ENCODE measurements at regions not wholly inside any gene's neighbourhood (a gene's known extent, or its start where the extent isn't known, plus 50 kb on each side); places are given as distances from the start of the nearest gene placed in this dataset.
A peak's percentile ranks its signal among the peaks of the same experiment; 100 is the strongest.

DNA sequence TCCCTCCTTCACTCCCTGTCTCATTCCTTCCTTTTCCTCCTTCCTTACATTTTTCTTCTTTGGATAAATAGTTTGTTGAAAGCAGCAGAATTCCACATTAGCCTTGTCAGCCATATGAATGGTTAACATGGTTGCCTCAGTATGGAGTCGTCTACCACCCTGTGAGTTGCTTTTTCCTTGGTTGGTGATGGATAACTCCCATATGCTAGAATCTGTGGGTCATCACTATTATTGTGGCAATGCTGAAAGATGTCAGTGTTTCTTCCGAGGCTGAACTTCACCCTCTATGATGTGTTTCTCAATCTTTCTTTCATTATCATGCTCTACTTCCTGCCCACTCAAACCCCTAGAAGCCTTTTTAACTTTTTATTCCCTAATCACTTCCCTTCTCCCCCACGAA is 481.8 kb upstream of the KCNMB2 start:
- DNase-seq (ENCODE audit: low read depth in 2 of 2): no peak

GRCh38 chr3:178055939-178056338 is 480.3 kb upstream of the KCNMB2 start:
- no peak for DNase-seq (ENCODE audit: low read depth in 2 of 2)

- DNase-seq (ENCODE audit: low read depth in 2 of 2): no peak
These were observed 479.4 kb upstream of the KCNMB2 start for GRCh38 chr3:178056868-178057267.

DNA sequence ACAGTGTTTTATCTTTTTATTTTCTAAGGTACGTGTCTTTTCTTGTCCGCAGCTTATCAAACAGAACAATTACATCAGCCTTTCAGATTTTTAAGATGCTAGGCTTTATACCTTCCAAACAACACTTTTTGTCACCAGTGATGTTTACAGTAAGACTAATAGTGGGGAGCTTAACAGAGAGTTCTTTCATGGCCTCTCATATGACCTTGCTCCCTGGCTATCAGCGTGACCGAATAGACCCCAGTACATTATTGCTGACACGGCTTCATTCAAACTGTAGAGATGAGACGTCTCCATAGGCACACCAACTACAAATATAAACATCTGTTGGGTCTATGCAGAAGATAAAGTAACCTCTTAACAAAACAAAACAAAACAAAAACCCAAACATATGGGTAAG is 477.6 kb upstream of the KCNMB2 start:
- no peak for DNase-seq (ENCODE audit: low read depth in 2 of 2)

DNA sequence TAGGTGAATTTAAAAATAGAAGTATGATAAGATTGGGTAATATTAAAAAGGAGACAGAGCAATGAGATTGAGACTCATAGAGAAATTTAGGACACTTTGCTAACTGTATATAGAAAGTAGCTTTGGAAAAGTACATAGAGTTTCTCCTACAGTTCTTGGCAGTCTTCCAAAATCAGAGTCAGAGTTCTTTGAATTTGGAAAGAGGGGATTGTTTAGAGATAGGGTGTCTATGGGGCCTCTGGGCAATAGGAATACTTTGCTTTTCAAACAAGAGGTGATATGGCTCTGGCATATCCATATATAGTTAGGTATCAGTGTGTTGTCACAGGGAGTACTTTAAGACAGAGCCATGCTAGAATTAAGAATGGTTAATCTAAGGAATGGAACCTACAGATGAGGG is 477.1 kb upstream of the KCNMB2 start:
- DNase-seq (ENCODE audit: low read depth in 2 of 2): no peak

- DNase-seq (ENCODE audit: low read depth in 2 of 2): no peak
These were observed 476.4 kb upstream of the KCNMB2 start for GRCh38 chr3:178059836-178060235.

DNA sequence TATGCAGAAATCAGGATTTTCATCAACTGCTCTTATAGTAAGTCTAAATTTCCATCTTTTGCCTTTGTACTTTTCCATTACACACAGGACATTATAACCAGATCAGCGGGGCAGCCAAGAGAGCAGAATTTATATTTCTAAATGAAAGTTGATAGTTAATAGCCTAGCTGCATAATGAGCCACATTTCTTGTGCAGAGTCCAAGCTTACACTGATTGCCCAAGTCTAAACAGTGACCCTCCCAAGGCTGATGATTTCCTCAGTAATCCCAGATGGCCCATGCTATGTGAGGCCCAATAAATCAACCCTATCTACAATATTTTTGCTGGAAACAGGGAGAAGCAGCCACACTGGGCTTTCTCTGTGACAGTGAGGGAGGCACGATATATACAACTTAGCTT is 475.8 kb upstream of the KCNMB2 start:
- DNase-seq (ENCODE audit: low read depth in 2 of 2): peak; percentile 47 to 53

DNA sequence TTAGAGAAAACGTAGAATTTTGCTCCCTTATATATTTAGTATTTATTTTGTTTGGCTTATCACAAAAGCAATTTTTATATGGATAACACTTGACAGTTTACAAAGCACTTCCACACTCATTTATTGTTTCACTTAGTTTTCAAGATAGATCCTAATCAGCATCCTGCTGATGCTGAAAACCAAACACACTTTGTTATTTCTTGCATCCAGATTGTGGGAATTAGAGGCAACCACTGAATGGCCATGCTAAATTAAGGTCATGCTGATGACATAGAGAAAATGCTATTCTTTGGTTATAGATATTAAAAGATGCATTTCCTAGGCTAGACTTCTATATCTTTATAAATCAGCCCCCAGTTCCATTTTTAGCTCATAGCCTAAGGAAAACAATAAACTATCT is 474.1 kb upstream of the KCNMB2 start:
- no peak for DNase-seq (ENCODE audit: low read depth in 2 of 2)

- no peak for DNase-seq (ENCODE audit: low read depth in 2 of 2)
These were observed 472.8 kb upstream of the KCNMB2 start for GRCh38 chr3:178063461-178063860.

GRCh38 chr3:178067721-178068120 is 468.5 kb upstream of the KCNMB2 start:
- no peak for DNase-seq (ENCODE audit: low read depth in 2 of 2)

DNA sequence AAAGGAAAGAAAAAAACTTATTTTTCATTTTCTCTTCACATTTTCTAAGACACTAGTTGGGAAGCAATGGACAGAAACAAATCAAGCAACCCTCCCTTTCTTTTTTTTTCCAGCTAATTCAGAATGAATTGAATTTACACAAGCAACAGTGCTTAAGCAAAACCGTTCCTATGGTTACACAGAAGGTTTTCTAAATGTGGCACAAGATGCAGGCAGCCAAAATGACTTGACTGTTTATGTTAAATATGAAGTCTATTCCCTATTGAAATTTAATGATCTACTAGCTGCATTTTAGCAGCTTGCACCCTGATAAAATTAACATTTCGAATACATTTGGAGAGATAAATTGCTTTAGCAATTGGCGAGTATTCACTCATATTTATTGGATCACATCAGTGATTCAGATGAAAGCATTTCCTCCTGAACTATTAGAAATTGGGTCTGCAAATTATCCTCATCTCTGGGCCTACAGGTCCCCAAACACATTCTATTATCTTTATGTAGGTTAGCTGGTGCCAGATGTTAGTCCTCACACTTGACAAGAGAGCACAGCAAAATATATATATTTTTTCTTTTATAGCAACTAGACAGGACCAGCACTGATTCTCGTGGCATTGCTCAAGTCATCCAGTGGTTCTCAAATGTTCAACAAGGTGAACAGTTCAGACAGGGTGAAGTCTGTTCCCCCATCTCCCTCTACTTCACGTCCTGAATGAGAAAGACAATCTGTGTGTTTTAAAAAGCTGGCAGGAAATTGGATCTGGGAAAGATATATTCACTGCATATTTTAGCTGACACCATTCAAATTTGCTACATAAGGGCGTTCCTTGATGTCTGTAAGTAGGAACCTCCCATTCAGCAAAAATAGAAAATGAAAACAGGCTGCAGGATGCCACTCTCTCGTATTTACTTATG is 463.6 kb upstream of the KCNMB2 start:
- DNase-seq (ENCODE audit: low read depth in 2 of 2): no peak

GRCh38 chr3:178073366-178073765 is 462.9 kb upstream of the KCNMB2 start:
- no peak for DNase-seq (ENCODE audit: low read depth in 2 of 2)

GRCh38 chr3:178075344-178075743 is 460.9 kb upstream of the KCNMB2 start:
- DNase-seq (ENCODE audit: low read depth in 2 of 2): no peak

DNA sequence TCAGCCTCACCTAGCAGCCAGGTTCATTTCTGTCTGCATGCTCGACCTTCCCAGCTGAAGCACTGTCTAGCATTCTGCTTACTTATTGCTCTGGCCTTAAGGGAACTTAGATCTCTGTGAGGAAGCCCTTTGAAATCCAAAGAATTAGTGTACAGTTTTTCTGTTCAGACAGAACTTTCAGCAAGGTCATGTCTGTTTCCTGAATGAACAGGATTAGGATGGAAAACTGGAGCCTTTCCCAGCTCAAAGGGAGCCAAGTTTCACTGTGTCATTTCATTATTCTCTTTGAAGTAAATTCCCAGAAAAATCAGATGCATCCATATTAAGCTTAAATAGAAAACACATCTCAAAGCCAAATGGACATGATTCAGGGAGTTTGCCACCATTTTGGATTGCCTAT is 457.3 kb upstream of the KCNMB2 start:
- peak; percentile 53 to 64 for DNase-seq (ENCODE audit: low read depth in 2 of 2)

- DNase-seq (ENCODE audit: low read depth in 2 of 2): no peak
These were observed 456.3 kb upstream of the KCNMB2 start for GRCh38 chr3:178079966-178080365.

DNA sequence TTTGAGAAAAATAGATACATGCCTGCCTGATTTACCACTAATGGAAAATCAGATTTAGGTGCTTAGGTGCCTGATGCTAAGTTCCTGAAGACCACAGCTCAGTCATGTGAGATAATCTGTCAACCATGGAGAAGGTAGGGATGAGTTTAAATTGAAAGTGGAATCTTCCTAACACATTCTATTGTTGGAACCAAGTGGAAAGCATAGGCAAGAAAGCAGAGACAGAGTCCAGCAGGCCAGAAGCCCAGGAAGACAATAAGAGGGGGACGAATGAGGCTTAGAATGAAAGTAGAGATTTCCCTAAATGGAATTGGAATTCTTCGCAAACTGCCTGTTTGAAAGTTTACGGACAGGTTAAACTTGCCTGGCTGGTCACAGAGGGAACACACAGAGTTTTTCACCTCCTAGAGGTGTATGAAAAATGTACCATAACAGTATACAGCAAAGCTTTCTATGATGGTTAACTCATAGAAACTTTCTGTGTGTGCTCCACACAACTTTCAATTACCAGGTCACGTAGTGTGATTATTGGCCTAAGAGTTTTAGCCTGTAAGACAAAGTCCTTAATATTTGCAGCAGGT is 453.8 kb upstream of the KCNMB2 start:
- DNase-seq (ENCODE audit: low read depth in 2 of 2): no peak

DNA sequence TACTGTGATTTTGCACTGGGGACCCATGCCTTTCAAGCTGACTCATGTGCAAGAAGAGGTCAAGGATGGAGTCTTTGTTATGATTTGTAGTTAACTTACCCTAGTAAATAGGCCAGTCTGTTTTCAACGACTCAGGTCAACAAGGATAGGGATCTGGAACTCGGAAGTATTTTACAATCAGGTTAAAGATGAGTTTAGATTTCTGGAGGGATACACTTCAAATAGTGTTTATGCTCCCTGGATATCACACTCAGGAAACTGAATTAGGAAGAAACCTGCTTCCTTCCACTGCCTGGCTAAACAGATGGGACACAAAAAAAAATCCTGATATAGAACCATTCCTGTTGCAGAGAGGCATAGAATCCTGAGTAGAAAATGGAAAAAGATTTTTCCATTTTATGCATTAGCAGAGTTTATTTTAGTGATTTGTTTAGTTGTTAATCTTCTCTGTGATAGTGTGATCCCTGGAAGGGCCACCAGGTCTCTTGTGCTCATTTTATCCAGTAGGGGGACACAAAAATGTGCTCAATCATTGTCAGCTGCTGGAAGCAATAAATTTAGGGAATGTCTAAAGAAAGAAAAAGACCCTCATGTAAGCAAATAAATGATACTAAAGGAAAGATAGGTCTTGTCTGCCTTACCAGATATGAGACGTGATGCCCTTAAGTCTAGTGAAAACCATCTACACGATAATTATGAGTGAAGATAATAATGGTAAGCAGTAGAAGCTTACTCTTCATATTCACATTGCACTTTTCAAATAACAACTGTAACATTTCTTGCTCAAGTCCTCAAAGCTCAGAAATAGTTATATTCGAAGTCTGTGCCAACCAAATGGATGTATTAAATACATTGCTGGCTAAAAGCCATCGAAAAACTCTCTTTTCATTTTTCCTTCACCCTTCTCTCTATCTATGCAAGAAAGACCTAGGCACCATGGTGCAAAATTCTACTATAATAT is 452.1 kb upstream of the KCNMB2 start:
- no peak for DNase-seq (ENCODE audit: low read depth in 2 of 2)

DNA sequence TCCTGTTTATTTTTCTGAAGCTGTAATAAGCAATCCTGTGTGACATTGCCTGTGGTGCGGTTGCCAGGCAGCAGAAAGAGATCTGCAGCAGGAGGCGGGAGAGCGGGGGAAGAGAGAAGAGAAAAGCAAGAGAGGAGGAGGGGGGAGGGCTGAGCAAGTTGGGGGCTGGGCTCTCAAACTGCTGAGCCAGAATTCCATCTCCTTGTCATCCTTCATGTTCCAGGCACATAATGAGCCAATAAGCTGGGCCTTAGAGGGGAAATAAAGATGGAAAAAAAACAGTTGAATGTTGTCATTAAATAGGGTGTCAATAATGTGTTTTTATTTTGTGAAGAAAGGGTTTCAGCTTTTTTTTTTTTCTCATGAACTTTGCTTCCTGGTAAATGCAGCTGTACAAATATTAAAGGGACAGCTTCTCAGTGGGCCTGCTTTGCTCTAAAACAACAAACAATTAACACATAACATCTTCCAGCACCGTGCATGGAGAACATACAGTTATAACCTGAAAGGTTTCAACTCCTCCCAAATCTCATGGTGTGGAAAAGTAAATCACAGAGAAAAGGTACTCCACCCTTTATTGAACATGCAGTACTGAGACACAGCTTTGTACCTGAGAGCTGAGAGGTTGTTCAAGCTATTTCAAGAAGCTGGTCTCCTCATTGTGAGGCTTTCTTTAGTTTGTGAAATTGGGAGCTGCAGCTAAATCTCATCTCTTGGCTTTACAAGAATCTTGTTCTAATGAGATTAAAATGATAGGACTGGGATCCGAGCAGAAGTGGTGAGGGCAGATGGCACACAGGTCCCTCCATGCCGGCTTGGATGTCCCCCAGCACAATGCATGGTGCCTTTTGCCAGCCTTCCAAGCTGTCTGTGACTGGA is 451.1 kb upstream of the KCNMB2 start:
- DNase-seq (ENCODE audit: low read depth in 2 of 2): peak; percentile 59 to 65

DNA sequence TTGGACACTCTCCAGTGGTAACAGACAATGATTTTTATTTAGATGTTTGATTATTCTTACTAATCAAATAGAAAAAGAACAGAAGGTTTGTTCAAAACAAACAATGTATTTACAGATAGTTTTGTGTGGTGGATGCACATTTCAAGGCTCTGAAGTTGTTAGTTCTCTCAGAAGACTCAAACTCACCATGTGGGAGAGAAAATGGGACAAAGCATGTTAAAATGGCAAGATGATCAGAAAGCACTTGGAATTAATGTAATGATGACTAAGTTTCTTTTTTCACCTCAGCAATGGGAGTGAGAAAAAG is 450.5 kb upstream of the KCNMB2 start:
- DNase-seq (ENCODE audit: low read depth in 2 of 2): no peak

GRCh38 chr3:178086144-178086825 is 450.0 kb upstream of the KCNMB2 start:
- no peak for DNase-seq (ENCODE audit: low read depth in 2 of 2)

GRCh38 chr3:178087376-178087775 is 448.9 kb upstream of the KCNMB2 start:
- DNase-seq (ENCODE audit: low read depth in 2 of 2): no peak

All from fibroblast of skin of left biceps (primary cell).